Anterior cingulate cortex (tissue), 58 donors: ENCODE measurements at regions not wholly inside any gene's neighbourhood (a gene's known extent, or its start where the extent isn't known, plus 50 kb on each side); places are given as distances from the start of the nearest gene placed in this dataset.
A peak's percentile ranks its signal among the peaks of the same experiment; 100 is the strongest.
"Not testable (repeated sequence)": the region's sequence is repeated elsewhere in the genome, so short reads cannot be mapped to it uniquely, and the experiment has no call there.

ENCODE experiments used
- DNase-seq, 58 donors: peaks; one replicate each; lab custom pipeline; 2025; lab: John Stamatoyannopoulos, UW

DNA sequence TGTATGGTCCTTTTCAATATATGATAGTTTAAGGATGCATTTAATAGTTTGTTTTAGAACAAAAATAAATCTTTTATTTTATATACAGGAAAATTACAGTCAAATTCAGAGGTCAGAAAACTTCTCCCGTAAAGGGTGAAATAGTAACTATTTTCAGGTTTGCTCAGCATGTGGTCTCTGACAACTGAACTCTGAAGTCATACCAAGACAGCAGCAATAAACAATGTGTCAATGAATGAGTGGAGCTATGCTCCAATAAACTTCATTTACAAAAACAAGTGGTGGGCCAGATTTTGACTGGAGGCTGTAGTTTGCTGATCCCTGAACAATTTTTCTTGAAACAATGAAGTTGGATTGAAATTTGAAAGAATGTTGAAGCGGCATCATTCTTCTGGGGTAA lies 123.6 kb downstream of the ZNF248 start:
- no peak for DNase-seq

DNA sequence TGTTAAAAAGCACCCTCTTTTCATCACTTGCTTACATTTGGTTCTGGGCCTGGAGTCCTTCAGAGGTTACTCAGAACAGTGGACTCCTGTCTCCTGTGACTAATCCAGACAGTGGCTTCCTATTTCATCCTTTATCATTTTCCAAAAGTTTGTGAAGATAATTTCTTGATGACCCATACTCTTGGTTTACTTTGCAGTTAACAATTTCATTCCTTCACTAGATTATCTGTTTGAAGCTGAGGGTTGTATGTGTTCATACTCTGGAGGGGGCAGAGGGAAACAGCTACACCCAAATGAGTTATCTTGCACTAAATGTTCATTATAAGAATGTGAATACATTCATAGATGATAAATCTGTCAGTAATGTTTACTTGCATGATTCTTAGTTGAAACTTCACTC lies 124.7 kb downstream of the ZNF248 start:
- no peak for DNase-seq

DNA sequence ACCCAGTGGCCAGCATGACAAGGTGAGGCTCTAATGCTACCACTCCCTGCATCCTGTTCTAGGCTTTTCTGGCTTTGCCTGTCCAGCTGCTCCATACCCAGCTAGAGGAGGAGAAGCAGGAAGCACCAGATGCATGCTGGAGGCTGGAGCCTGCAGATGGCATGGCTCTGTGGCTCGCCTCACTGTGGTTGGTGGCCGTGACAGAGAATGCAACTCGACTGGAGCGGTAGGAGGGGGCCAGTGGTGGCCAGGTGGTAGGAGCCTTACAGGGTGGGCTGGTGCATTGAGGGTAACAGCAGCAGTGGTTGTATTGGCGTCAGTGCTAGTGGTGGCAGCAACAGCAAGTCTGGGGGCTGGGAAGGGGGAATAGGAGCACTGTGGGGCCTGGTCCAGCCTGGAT lies 128.6 kb downstream of the ZNF248 start:
- DNase-seq: no peak

DNA sequence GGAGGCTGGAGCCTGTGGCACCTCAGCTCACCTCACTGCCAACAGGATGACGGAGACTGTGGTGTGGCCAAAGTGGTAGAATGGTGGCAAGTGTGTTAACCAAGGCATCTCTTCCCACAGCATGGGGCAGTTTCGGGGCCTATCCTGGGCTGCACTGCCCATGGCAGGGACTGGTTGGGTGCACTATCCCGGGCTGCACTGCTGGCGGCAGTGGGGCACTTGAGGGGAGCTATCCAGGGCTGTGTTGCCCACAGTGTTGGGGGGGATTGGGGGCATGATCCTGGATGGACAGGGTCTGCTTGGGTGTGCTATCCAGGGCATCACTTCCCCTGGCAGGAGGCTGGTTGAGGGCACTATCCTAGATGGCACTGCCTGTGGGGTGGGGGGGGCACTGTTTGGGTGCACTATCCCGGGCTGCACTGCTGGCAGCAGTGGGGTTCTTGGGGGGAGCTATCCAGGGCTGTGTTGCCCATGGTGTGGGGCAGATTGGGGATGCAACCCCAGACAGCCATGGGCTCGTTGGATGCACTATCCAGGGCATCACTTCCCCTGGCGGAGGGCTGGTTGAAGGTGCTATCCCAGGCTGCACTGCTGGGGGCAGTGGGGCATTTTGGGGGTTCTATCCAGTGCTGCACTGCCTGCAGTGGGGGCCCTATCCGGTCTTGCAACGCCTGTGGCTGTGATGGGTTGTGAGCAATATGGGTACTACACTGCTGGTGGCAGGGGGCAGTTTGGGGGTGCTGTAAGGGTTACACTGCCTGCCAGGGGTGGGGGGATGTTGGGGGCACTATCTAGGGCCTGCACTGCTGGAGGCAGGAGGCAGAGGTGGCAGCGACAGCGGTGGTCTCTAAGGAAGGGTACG lies 129.7 kb downstream of the ZNF248 start:
- DNase-seq: no peak

DNA sequence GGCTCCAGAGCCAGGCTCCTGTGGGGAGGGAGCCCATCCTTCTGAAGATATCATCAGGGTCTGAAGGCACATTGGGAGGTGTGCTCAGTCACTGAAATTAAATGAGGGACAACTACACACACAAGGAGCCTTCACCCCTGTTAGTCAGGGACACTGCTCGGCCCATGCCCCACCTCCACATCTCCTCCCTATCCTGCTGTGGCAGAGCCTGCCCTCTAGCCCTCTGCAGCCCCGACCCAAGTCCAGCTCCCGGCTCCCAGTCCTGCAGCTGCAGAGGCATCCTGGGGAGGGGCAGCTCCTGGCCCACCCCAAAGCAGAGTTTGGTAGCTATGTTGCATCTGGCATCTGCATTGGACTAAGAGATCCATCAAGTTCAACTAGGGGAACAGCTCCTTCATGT lies 136.3 kb downstream of the ZNF248 start:
- no peak for DNase-seq

DNA sequence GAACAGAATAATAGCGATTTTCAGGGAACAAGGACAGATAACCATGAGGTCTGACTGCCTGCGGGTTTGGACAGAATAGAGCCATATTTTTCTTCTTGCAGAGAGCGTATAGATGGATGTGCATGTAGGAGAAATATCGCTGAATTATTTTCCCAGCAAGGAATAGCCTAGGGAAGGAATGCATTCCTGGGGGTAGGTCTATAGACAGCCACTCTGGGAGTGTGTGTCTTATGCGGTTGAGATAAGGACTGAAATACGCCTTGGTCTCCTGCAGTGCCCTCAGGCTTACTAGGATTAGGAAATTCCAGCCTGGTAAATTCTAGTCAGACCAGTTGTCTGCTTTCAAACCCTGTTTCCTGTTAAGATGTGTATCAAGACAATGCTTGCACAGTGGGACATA lies 139.3 kb downstream of the ZNF248 start:
- DNase-seq: not testable (repeated sequence)

DNA sequence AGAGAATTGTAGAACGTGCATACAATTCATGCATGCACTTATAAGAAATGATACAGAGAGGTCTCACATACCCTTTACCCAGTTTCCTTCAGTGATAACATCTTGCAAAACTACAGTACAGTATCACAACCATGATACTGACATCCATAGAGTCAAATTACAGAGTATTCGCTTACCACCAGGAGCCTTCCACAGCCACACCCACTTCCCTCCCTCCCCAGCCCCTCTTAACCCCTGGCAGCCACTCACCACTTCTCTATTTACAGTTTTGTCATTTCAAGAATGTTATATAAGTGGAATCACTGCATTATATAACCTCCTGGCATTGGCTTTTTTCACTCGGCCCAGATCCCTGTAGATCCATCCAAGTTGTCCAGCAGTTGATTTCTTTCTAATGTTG lies 143.8 kb downstream of the ZNF248 start:
- DNase-seq: no peak

DNA sequence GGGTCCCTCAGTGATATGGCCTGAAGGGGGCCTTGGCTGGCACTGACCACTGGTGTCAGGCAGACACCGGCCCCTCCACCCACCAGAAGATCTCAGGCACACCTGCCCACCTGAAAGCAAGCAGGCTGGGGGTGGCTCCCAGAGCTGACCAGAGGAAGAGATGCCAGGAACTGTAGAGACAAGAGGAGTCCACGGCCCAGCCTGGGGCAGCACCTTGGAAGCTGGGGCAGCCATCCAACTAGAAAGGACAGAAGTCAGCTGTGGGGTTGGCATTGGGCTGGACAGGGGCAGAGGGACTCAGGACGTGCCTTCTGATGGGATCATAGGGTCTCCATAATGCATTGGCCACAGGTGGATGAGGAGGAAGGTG lies 144.3 kb downstream of the ZNF248 start:
- DNase-seq: no peak

DNA sequence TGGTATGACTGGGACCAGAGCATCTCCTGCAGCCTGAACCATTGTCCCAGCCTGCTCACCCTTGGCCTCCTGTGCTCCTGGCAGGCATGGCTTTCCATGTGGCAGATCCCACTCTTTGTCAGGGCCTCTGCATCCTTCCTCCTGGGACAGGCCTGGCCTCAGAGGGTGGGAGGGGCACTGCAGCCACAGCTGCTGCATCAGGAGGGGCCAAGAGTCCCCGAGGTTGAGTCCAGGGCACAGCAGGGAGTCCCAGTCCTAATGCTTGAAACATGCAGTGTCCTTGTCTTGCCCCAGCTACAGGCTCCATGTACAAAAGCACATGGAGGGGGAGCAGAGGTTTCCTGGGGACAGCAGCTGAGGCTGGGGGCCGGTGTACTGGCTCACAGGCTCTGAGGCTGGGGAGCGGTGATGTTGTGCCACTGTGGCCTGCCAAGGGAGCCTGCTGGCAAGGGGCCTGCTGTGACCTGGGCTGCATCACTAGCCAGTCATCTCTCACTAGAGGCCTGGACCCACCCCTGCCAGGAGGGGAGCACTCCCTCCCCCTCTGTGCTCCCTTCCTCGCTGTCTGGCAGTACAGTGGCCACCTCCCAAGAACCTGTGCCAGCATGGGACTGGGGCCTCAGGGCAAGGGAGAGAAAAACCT lies 144.8 kb downstream of the ZNF248 start:
- DNase-seq: no peak

DNA sequence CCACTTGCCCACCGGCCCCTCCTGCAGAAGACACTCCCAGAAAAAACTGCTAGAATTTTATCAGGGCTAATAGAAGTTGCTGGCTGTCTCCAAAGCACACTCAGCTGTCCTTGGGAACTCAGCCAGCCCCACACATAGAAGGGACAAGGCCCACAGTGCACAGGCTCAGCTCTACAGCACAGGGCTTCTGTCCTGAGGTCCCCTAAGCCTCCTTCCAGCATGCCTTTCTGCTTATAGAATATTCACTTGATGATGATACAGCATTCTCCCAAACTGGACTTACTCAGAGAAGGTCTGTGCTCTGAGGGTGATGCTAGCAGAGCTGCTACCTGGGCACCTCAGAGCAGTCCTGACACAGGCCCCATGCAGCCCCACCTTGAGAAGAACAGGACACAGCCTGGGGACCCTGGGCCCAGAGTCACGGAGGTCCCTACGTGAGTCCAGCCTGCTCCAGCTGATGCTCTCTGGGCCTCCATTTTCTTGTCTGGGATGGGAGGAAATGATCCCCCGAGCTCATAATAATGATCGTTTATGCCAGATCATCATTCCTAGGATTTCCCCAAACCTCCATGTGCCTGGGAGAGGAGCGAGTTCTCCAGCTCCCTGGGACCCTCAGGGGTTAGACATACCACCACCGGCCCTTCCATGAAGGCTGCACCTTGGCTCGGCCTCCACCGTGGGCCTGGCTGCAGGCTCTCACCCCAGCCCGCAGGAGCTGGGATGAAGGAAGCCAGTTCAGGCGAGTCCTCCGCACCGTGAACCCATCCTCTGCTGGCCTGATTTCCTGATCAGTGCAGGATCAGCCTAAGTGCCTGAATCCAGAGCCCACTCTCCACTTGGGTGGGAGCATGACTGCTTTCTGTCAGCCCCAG lies 145.6 kb downstream of the ZNF248 start:
- no peak for DNase-seq

DNA sequence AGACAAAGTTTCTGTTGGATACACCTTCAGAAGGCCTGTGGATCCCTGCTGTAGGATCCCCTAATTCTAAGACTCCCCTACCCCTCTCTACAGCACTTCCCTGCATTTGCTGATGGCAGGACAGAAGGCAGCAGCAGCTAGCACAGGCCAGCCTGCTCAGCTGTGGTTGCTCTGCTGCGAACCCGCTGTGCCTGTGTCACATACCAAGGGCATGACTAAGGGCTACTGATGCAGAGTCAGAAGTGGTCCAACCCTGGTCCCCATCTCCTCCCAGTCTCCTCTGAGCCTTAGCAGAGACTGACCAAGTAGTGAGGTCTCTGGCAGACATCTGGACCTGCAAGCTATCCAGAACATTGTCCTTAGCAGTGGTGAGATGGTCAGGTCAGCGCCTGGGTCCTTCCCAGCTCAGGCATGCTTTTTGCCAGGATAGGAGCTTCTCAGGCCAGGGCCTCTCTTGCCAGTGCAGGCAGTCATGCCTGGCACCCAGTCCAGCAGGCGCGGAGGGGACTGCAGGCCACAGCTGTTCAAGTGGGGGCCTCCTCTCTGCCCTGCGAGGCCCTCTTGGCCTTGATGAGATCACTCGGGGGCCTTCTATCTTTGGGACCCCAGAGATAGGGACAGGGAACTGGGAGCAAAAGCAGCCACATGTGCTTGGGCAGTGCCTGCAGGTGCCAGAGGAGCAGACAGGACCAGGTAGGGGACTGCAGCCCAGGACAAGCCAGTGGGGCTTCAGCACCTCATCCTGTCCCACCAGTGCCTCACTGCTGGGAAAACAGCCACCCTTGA lies 146.4 kb downstream of the ZNF248 start:
- no peak for DNase-seq

DNA sequence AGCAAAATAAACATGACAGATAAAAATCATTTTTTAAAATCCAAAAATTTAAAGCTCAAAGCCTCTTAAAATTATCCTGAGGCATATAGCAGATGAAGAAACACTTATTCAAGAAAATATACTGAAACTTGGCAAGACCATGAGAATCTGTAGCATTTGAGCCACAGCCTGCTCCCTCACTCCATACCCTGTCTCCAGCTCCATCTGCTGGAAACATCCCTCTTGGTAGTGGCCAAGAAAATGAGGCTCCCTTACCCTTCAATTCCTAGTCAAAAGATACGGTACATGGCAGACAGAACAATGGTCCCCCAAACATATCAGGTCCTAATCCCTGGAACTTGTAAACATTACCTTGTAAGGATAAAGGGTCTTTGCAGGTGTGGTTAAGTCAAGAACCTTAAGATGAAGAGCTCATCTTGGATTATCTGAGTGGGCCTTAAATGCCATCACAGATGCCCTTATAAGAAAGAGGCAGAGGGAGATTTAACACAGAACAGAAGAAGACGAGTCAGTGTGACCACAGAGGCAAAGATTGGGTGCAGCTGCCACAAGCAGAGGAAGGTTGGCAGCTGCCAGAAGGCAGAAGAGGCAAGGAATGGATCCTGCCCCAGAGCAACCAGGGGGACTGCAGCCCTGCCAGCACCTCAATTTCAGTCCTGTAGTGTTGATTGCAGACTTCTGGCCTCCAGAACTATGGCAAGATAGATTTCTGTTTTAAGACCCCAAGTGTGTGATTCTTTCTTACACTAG lies 149.4 kb downstream of the ZNF248 start:
- peak in 1 of 58 donors; percentile 4 for DNase-seq

DNA sequence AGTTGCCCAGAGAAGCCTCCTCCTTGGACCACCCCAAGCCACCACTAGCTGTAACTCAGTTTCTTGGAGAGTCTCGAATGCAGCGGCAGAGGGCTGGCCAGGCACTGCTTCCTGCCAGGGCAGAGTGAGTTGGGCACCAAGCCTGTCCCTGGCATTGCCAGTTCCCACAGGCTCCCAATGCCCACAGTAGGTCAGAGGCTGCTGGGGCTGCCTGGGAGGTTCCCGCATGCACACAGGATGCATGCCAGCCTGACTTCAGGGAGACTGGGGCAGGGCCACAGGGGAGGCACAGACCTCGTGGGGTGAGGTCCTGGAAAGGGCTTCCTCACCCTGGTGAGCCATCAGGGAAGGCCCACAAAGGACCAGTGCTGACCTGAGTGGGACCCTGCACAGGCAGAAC lies 152.8 kb downstream of the ZNF248 start:
- DNase-seq: peak in 1 of 58 donors; percentile 14

DNA sequence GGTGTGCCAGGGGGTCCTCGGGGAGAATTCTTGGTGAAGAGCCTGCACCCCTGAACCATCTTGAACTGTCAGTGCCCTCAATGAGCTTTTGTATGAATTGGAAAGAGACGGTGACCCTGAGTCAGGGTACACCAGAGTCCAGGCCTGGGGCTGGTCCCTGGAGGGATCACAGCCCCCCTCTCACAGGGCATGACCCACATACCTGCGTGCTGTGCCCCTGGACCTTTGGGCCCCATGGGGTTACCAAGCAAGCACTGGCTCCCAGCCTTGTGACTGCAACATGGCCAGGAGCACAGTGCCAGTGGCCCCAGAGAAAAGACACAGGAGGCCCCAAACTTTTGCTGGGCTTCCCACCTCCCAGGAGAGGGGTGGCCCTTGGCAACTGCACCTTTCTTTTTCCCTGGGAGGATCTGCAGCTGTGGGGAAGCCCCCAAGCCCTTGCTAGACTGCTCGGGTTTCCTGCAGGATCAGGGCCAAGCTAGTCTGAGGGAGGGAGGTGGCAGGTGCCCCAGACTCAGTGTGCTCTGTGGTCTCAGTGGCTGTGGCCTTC lies 153.5 kb downstream of the ZNF248 start:
- DNase-seq: no peak

DNA sequence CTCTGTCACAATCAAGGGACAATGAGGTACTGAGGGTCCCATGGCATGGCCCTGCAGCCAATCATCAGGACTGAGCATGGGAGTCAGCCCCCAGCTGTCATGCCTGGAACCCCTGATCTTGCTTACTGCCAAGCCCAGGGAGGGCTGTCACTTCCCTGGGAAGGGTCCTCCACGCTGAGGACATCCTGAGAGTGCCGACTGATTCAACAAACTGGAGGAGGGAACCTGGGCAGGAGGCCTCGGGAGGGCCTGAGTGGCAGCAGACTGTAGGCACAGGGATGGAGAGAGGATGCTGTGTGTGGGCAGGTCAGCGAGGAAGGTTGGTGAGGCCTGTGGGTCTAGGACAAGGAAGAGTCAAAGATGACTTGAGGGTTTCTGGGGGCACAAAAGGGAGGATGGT lies 154.3 kb downstream of the ZNF248 start:
- DNase-seq: no peak

DNA sequence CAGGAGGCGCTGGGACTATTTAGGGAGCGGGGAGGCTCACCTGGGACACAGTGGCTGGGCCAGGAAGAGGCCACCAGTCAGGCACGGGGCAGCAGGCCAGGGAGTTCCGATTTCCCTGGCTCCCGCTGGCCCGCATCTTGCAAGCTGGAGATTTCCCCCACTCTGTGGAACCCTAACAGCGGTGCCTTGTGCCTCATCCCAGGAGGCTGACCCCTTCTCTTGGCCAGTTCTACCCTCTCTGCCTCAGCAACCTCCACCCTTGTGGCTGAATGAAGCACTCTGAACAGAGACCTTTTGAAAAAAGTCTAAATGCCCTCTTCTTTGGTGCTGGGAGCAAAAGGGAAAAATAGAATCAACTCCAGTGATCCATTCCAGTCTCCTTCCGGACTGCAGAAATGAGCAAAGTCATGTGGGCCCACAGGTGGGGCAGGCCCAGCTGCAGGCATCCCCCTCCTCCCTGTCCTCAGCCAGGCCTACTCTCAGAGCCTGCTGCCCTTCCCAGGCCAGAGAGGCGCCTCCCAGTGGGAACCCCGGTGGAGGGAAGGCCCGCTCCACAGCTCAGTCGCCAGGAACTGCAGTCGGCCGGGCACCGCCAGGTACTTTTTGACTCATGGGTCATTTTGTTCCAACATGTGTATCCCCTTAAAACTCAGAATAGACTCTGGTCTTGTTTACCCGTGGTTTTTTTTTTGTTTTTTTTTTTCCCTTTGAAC lies 155.5 kb downstream of the ZNF248 start:
- no peak for DNase-seq

DNA sequence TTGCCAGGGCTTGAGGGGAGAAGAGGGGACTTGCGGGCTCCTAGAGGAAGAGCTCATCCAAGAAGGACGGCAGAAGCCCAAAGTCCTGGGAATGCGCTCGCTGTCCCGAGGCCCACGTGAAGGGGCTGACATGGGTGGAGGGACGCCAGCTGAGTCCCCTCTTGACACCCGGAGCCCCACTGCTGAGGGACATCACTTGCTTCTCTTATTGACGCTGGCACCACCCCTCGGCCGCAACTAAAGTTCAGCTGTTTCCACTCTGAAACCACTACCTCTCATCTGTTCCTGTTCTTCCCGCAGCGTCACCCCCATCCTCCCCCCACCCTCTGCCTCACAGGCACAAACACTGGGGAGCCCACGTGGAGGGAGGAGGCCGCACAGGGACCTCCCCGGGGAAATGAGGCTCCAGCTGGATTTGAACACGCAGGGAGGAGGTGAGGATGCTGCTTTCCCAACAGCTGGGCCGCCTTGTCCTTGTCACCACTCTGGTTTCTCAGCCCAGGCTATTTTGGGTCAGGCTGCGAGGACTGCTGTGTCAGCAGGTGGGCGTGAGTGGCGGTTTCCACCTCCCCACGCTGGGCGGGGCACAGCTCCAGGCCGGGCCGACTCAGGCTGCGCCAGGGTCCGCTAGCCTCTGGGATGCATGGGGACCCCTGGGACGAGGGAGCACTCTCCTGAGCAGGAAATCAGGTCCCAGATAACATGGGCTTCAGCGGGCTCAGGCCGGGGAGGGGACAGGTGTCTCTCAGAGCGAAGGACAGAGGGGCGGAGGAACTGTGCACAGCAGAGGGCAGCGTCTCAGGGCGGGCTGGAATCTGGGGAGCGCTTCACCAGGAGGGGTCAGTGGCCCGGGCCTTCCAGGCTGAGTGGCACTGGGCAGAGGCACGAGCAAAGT lies 156.3 kb downstream of the ZNF248 start:
- no peak for DNase-seq

DNA sequence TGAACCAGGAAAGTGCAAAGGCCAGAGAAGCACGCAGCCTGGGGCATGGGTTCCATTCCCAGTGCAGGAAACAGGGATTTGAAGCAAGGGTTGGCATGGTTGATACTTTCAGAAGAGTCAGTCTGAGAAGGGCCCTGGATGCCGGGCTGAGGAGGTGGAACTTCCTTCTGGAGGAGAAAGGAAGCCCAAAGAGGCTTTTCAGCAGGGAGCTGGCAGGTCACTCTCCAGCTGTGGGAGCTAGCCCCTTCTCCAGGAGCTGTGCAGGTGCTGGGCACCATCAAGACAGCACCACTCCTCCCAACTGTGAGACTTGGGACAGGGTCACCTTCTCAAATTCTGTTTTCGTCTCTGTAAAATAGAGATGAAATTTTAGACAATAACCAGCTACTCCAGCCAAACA lies 169.8 kb downstream of the ZNF248 start:
- DNase-seq: no peak
